NK-92 treated with Interleukin-12 subunit alpha and Interleukin-12 subunit beta, amount 100 ng/mL, for 24 hours (cell line): ENCODE measurements at regions not wholly inside any gene's neighbourhood (a gene's known extent, or its start where the extent isn't known, plus 50 kb on each side); places are given as distances from the start of the nearest gene placed in this dataset.

Experiments used
- DNase-seq: peaks from one replicate; lab custom pipeline; 2025; lab: John Stamatoyannopoulos, UW

DNA sequence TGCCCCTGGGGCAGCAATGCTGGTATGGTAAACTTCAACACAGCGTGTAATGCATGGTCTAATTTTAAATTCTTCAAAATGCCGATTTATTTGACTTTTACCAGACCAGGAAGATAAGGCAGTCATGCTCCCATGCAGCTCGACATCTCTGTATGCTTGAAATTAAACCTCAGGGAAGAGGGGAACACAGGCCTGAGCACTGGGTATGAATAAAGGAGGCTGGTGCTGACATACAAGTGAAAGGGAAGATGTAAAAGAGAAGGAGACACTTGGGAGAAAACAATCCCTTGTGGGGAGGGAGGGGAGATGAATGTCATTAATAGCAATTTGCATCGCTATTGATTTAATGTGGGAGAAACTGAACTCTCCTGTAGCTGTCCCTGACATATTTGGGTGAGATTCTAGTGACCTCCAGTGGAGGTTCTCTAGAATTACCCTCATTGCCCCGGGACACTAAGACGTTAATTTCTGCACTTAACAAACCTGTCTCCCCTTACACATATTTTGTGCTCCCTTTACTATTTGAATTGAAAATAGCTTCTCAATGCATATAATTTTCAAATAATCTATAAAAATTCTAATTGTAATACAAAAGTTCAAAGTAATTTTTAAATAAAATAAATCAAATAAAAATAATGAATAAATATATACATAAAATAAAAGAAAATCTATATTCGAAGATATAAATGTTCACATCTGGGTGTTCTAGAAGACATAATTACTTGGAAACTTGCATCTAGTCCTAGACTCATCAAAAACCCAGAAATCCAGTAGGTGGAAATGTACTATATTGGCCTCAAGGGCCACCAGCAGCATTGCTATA, 283.1 kb downstream of the LMX1A start:
- no peak for DNase-seq

DNA sequence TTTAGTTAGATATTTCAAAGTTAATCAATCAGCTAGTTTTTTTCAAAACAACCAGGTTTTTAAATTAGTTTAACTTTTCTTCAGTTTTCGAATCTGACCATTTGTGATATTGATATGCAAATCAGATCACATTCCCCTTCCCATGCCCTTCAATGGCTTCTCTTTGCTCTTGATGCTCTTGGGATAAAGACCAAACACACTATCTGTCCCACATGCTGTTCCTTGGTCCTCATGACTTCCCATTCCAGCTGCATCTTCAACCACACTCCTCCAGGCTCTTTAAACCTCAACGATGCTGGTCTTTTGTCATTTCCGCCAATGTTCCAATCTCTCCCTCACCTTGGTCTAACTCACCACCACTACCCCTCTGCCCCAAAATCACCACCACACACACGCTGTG, 285.8 kb downstream of the LMX1A start:
- no peak for DNase-seq

DNA sequence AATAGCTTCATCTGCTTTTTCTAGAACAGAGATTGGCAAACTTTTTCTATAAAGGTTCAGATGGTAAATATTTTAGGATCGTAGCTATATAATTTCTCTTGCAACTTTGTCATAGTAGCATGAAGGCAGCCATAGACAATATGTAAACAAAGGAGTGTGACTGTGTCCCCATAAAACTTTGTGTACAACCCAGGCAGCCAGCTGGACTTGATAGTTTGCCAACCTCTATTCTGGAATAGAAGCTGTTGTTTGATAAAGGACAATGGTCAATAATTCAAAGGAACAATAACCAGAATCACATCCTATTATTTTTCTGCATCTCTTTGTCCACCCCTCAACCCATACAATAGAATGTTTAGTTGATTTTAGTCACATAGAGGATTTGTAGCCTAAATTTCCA, 286.7 kb downstream of the LMX1A start:
- no peak for DNase-seq

DNA sequence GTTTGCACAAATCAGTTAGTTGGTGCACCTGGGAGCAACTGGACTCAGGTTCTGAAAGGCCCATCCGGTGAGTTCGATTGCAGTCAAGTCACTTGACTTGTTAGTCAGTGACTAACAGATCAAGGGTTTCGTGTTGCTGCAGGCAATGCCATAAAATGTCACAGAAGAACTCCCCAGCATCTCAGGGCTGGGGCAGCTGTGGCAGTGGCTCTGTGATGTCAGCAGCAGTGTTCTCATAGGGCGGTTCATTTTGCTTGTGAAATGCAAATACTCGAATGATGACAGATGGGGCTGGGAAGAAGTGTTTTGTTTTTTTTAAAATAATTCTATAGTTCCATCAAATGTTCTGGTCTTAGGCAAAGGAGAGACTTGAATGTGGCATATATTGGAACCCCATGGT, 287.8 kb downstream of the LMX1A start:
- DNase-seq: no peak

DNA sequence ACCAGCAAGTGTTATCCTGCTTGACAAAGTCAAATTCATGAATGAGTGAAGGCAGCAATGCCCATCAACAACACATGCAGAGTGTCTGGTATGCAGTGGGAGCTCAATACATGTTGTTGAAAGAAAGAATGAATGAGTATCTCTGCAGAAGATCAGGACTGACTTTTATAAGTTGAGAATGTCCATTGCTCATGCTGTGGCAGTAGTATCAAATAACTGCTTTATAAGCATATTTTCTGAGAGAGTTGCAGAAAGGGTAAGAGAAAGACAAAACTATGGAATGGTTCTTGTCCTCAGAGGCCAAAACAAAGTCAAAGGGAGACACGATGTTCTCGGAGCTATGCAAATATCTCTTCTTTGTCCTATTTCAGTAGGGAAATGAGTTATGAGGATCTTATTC, 288.7 kb downstream of the LMX1A start:
- no peak for DNase-seq

DNA sequence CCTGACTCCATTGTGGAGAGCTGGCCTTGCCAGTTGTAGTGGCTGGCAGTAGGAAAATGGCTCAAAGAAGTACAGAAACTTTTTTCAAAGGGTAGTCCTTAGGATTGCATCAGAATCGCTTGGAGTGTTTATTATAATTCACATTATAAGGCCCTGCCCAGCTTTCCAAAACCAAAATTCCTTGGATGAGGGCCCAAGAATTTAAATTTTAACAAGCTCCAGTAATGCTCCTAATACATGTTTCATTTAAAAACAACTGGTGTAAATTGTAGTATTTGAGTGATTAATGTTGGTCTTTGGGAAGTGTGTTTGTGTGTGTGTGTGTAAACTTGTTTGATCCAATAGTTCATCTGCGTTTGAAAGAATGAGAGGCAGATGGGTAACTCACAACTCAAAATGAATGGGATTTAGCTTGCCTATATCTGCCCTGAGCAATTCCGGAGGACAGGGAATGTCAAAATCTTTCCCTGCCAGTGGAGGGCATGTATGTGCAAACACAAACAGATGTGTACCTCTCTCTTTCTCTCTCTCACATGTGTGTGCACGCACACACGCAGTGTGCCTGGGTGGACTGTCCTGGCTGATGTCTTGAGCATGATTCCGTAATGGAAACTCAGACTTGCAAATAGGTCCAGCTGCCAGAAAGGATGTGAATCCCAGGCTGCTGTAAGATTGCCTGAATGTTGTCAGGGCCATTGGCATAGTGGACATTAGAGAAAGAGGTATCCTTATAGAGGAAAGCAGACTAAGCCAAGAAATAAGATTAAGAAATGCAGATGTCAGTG, 293.1 kb downstream of the LMX1A start:
- DNase-seq: no peak

DNA sequence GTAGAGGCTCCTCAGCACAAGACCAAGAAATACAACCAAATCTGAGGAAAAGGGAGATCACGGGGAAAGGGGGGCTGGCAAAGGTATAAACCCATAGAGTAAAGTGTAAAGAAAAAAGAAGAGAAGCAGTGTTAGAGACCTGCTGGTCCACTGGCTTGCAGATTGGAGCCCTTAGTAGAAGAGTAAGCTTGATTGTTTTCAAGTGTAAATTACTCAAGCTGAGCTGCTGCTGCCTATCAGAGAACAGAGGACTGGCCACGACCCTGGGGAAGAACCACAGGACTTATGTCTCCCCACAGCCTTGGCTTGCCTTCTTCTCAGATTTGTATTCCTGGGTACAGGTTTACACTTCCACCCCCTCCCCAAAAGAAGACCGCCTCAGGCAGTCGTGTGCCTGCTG, 294.2 kb downstream of the LMX1A start:
- no peak for DNase-seq

DNA sequence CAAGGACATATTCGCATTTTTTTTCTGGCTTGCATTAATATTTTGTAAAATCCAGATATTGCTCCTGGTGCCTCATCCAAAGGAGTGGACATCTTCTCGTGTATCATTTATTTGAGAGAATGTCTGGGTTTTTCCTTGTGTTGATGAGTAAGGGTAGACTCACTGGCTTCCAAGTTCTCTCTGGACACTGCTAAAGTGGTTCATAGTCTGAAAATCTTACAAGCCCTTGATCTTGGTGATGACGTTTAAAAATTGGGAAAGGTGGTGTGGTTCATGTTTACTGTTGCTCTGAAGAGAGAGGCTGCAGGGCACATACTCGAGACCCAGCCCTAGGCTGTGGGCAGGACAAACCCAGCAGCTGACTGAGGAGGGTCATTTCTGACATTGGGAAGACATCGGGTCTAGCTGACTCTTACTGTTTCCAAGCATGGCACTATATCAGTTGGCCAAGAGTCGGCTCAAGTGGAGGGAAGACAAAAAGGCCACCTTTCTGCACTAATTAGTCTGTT, 296.2 kb downstream of the LMX1A start:
- DNase-seq: no peak

DNA sequence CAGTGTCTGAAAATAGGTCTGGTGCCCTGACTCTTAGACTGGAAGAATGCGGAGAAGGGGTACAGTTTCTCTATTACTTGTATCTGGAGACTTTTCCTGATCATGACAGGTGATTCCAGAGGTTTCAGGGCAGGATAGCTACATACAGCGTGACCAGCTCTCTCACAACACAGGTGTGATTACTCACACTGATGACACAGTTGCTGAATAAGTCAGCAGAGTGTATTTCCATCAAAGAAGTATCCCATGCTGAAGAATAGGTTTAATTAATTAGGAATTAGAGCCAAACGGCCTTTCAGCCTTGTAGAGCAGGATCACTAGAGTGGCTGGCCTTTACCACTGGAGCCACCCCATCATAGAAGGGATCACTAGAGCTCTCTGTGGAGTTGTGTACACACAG, 298.6 kb downstream of the LMX1A start:
- DNase-seq: no peak

DNA sequence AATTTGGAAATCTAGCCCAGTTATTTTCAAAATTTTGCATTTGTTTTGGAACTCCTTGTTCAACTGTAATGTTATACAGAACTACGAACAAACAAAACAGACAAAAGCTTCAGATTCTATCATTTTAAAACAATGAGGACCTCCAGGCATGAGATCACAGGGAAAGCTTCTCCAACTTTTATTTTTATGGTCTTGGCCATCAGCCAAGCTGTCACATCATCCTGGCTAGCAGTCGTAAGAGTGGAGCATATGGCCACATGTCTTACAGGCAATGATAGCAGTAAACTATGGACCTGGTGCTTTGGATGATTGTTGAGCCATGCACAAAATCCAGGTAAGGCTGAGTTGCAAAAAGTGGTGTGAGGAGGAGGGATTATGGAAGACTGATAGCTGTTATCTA, 299.6 kb downstream of the LMX1A start:
- no peak for DNase-seq

DNA sequence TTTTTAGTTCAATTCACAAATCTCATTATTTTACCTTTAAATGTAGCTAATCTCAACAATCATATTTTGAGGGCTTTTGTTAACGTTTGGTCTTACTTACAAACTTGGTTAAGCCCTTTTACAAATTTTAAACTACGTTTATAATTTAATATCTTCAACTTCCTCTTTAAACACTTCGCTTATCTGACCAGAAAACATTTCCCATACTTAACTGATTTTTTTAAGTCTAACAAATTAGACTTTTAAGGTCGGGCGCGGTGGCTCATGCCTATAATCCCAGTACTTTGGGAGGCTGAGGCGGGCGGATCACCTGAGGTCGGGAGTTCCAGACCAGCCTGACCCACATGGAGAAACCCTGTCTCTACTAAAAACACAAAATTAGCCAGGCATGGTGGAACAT, 300.9 kb downstream of the LMX1A start:
- DNase-seq: no peak

DNA sequence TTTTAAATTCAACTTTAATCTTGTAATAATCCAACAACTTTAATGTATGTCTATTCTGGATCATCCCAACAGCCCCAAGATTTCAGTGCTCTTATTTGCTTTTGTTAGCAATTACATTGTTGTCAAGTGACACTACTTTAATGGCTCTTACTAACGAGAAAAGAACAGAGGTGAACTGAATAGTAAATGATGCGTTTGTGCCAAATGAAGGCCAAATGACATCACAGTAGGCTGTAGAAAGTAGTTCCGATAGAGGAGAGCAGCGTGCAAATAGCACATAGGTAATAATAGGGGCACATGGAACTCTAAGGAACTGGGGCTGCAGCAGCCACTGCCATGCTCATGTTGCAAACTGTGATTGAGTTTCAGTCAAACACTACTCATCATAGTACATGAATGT, 301.9 kb downstream of the LMX1A start:
- no peak for DNase-seq

DNA sequence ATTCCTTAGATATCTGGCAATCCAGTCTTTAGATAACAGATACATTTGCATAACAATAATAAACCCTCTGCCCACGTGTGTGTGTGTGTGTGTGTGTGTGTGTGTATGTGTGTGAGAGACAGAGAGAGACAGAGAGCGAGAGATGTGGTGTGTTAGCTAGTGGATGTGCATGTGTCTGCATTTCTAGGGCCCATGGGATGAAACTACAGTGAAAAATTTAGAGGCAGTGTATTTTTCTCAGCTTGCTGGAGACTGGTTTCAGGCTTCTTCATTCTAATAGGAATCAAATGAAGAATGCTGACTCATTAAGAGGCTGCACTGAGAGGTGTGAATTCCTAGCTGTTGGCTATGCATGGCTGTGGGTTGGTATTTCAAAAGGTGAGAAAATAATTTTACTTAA, 303.2 kb downstream of the LMX1A start:
- no peak for DNase-seq

DNA sequence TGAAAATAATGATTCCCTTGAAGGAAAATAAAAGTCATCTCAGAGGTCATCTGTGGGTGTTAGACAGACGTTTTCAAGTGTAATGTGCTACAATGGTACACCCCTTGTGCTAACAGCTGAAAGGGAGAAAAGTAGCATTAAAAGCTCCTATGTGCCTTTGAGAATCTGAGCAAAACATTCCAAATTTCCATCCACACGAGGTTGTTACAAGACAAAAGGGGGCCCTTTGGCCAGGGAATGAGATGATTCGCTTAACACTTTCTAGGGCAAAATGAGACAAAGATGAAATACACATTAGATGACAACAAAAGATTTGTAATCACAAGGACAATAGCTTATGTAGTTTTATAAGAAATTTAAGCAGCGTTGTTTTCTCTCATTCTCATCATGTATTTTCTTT, 303.6 kb downstream of the LMX1A start:
- DNase-seq: no peak

DNA sequence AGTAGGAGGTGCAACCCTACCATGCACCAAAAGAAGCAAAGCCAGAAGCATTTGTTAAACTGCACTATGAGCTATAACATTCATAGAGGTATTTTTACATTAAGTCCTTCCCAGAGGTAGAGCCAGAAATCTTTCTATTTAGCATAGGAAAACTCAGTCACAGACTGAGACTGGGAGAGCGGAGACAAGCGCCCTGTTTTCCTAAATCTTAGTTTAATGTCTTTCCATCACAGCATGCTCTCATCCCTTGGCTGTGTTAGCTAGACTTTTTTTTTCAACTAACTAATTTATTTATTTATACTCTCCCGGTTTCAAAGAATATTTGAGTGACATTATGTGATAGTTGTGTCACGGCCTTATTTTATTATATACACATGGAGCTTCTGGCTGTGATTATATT, 304.1 kb downstream of the LMX1A start:
- DNase-seq: no peak

DNA sequence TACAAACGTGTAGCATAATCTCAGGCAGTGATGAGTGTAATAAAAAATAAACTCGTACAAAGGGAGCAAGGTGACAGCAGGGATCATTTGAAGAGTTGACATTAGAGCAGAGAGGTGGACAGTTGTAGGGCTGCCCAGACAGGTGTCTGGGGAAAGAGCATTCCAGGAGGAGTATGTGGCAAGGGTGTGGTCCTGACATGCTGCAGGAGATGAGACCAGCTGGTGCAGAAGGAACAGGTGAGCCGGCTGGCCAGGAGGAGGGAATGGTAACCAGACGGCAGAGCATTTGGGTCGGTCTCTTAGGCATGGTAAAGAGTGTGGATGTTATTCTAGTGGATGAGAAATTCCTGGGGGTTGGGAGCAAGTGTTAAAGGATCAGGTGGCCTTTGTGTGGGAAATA, 306.3 kb downstream of the LMX1A start:
- no peak for DNase-seq

DNA sequence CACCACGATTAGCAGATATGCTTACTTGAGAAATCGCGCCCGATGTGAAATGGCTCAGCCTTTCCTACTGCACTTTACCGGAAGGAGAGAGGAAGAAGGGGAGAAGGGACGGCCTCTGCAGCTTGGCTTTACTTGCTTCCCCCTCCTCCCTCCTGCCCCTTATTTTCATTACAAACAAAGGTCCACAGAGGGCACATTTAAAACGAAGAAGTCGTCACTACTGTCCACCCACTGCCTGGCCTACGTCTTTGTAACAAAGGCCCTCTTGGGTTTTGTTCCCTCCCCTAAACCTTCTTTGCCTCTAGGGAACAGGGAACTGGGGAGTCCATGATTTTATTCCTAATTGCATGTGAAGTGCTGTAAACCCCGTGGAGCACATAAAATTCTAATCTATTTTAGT, 308.5 kb downstream of the LMX1A start:
- DNase-seq: no peak

DNA sequence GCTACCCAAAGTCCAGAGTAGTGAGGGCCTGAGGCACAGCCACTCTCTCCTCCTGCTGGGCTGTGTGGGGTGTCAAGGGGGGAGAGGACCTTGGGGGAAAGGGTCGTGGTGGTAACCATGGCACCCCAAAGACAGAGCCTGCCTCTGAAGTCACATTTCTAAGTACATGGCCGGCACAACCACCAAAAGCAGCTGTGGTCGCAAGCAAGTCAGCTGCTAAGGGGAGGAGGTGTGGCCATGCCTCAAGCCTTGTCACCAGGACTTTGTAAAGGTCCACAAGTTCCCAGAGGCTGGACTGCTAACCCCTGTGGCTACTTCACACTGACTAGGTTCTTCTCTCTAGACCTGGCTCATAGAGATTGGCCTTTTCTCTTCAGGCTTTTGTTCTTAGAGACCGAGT, 310.6 kb downstream of the LMX1A start:
- DNase-seq: no peak

DNA sequence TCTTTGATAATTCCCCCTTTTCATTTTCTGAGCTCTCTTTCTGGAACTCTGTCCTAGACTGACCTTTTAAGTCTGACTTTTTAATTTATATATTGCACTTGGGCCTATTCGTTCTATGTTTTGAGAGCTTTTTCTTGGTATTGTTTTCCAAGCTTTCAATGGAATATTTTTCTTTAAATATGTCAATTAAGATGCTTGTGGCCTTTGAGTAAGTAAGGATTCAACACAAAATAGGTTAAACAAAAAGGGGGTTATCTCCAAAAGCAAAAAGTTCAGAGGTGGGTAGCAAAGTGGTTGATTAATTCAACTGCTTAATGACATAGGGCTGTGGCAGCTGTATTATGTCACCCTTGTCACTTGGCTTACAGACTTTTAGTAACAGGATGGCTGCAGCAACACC, 315.9 kb downstream of the LMX1A start:
- DNase-seq: no peak

DNA sequence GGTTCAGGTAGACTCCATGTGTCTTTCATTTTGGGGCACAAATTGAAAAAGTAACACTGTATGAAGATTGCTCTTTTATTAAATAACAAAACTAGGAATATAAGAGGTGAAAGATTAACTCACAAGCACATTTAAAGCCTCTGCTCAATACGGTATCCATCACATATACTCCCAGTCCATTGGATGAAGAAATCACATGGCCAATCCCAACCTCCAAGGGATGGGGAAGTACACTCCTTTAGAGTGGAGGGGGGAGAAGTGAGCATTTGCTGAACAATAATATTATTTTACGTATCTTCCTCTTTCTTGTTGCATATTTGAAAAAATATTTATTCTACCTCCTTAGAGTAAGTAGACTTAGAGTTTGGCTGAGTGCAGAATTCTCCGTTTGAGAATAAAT, 316.5 kb downstream of the LMX1A start:
- DNase-seq: no peak

DNA sequence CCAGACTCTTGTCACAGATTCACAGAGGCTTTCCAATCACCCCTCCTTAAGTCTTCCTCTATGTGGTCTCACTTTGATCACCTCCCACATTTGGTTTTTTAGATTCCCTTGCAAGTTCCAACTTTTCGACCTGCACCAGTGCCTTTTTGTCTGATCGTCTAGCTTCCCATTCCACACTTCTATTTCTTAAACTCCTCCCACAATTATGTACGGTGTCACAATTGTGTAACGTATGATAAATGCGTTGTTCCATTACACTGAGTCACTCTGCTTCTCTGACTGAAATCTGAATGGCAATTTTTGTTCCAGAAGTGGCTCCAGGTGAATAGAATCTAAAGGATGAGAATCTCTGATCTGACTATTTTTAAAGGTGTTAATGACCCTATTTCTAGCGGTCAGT, 320.1 kb downstream of the LMX1A start:
- DNase-seq: no peak

DNA sequence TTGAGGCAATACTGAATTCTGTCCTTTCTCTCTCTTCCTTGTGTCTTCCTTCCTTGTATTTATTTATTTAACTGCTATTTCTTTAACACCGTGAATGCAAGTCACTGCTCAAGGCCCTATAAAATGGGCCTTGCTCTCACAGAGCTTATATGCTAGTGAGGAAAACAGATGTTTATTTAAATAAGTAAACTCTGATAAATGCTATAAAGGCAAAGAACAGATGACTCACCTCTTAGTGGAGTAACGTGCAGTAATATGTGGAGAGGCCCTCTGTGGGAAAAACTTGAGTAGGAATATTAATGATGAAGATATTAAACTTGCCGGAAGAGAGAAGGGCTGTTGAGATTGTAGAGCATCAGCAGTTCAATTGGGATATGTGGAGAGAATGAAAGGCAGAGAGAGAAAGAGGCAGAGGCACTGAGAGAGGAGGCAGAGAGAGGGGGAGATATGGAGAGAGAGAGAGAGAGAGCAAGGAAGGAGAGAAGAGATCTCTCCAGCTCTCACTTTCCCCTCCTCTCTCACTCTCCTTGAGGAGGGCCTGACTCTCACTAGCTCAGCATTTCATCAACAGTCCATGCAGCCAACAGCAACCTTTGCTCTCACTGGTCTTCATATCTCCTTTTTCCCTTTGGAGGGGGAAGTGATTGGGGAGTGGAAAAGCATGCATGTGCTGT, 322.2 kb downstream of the LMX1A start:
- no peak for DNase-seq

DNA sequence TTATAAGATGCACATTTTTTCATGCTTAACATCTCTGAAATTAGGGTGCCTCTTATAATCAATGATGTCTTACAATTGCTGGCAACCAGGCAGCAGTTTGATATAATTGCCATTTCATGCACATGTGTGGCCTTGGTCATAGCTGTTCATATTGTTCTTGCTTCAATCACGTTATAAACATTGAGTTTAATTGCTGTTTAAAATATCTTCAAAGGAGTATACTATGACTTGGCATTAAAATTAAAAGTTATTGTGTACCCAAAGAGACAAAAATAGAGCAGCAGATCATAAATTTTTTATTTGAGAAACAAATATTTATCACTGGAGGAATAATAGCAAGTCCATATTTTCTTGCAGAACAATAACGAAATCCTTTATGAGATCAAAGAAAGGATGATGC, 325.5 kb downstream of the LMX1A start:
- no peak for DNase-seq
